Posterior cingulate gyrus (tissue), 11 donors: ENCODE measurements at regions not wholly inside any gene's neighbourhood (a gene's known extent, or its start where the extent isn't known, plus 50 kb on each side); places are given as distances from the start of the nearest gene placed in this dataset.
"Not testable (repeated sequence)": the region's sequence is repeated elsewhere in the genome, so short reads cannot be mapped to it uniquely, and the experiment has no call there.

ENCODE experiments used
- DNase-seq, 10 donors: peaks; one replicate each; pipeline versions ENCODE4 v3.0.0 to v3.0.0-alpha.2; 2020 to 2021; ENCODE audit warnings: mixed read lengths in 3 of 10
- intact Hi-C: fragments of 100-400 bp; cut with DNase I; formaldehyde crosslinking; loops from one replicate; pipeline ENCODE4 v1.15.1; 2023

DNA sequence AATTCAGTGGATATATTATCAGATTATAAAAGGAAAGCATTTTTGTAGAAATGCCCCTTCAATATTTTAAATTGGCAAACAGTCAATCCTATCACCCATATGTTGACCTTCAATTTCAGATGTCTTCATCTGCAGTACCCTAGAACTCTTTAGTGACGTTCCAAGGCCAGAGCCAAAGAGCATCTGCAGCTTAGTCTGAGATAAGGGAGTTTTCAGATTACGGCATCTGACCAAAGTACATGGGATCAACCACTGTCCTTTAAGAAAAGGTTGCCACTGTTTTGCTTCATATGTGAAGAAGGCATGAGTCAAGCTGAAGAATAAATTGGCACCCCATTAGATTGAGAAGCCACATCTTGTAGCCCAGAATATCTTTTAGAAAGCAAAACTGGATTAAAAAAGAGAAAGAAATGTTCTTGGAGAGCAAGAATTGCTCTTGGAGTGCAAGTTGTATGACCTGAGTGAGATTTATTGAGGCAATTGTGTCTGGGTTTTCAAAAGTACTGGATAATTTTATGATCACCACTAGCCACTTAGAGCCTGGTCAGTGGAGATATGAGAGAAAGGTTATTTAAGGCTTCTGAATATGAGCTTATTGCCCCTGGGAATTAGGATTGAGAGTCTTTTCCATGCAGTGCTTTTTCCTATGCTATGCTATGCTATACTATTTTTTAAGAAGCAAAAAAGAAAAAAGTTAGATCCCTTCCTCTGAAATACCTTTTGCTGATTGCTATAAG is 251.9 kb upstream of the NR3C2 start:
- DNase-seq = no peak
- intact Hi-C loops = no loop called here

DNA sequence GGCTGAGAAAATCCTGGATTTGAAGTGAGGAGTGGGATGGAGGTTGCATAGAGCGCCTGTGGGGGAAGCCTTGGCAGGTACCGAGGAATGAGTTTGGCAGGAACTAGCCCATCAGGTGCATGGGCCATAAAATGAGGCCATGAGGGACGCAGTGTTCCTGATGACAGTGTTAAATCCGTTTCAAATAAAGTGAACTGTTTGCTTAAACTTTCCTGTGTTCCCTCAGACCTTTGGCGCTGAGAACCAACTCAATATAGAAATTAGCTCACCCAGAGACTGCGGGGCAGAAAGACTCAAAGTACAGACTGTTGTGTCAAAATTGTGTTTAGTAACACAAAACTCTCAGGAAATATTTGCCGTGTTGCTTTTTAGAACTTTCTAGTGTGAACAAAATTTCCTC is 250.0 kb upstream of the NR3C2 start:
- intact Hi-C loops = no loop called here
- no peak for DNase-seq

DNA sequence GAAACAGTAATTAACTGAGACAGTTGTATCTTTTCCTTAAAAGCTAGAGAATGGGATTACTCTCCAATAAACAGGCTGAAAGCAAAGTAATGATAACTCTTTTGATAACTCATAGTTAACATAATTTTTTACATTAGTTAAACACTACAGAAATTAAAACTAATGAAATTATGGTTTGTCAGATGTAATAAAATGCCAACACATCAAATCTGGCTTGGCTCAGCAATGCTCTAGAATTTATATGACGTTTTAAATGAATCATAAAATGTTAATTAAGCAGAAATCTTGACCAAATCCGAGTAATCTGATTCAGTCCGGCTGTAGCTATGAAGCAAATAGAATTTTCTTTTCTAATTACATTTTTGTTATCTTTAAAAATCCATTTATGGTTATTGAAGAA is 244.2 kb upstream of the NR3C2 start:
- no peak for DNase-seq
- intact Hi-C loops = no loop called here

DNA sequence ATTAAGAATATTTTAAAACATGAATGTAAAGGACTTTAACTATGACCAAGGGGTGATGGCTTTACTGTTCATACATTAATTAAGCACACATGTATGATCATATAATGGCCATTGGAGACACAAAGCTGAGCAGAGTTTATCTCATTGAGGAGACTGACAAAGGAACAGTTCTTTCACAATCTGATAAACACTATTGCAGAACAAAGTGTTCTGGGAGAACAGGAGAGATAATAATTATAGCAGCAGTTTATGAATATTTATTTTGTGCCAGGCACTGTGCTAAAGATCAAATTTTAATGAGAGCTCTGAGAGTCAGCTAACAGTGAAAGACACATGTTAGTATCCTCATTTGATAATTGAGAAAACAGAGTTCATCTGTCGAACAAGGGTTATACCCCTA is 242.4 kb upstream of the NR3C2 start:
- intact Hi-C loops = no loop called here
- DNase-seq = no peak

DNA sequence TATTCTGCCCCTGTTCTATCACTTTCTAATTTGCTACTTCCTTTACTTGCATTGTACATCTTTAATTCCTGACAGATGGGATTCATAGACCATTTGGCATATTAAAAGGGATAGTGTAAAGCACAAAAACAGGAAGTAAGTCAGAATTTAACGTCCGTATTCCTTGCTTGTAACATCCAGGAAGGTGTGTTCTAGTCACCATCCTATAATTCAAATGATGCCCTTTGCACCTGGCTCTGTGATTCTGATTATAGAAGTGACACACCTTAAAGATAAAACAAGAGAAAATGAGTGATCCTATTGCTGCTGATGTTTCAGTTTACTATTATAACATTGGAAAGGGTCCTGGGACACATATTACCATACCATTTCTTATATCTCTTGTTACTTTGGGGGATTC is 238.7 kb upstream of the NR3C2 start:
- intact Hi-C loops = no loop called here
- no peak for DNase-seq

DNA sequence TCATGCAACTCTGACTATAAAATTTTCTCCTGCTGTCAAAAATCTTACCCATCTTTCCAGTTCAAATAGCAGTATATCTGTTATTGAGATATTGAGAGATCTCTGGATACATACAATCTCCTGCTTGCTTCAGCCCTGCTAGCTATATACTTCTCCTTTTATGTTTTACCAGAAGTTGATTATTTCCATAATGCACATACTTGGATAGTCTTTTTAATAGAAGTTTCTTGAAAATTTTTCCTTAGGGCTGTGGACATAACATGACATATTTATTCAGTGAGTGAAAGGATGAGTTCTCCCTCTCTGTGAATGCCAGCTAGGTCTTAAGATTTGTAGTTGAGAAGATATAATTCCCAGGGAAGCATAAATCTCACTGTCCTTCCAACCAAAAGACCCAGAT is 234.1 kb upstream of the NR3C2 start:
- intact Hi-C loops = no loop called here
- no peak for DNase-seq

DNA sequence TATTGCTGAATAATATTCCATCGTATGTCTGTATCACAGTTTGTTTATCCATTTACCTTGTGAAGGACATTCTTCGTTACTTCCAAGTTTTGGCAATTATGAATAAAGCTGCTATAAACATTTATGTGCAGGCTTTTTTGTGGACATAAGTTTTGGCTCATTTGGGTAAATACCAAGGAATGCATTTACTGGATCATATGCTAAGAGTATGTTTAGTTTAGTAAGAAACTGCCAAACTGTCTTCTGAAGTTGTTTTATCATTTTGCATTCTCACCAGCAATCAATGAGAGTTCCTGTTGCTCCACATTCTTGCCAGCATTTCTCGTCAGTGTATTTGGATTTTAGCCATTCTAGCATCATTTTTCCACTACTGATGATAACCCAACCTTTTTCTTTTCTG is 232.7 kb upstream of the NR3C2 start:
- intact Hi-C loops = no loop called here
- DNase-seq = no peak

DNA sequence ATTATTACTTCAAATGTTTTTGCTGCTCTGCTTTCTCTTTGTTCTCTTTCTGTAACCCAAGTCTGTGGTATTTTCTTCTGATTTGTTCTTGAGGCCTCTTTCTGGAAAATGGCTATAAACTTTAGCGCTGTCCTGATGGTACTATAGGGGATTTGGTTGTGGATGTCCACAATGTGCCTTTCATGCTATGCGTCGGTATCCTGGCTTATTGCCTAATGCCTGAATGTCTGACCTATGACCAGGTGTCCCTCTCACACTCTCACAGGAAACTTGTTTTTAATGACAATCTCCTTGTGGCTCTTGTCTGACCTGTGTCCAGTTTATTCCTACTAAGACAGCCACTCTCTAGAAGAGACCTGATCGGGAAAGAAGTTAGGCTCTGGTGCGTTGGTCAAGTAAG is 222.4 kb upstream of the NR3C2 start:
- intact Hi-C loops = no loop called here
- DNase-seq = no peak

DNA sequence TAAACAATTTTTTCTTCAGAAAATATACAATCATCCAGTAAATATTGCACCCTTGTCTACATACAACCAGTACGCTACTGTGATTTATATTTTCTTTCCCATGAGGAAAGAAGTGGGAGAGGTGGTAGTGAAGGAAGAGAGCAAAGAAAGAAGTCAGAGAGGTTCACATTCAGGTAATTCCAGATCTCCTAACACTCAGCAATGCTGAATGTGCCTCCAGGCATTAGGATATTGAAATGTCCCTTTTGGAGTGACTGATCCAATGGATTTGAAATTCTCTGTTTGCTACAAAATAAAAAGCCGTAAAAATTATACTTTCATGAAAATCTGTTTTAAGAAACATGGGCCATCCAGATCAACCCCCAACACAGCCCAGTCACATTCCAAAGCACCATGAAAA is 211.9 kb upstream of the NR3C2 start:
- DNase-seq = no peak
- intact Hi-C loops = no loop called here

DNA sequence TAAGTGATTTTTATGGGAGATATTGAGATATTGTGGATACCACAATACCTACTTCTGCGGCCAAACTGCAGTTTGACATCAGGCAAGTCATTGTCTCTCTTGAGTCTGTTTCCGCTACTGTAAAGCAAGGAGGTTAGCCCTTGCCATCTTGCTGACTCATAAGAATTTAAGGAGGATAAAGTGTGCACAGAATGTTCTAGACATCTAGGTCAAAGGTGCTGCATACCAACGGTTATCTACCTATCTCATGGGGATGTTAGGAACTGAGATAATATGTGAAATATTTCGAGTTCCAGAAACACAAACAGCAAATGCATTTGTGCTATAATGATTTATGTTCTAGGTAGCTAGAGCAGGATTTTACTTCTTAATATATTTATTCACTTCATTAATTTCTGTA is 211.5 kb upstream of the NR3C2 start:
- no peak for DNase-seq
- intact Hi-C loops = no loop called here

DNA sequence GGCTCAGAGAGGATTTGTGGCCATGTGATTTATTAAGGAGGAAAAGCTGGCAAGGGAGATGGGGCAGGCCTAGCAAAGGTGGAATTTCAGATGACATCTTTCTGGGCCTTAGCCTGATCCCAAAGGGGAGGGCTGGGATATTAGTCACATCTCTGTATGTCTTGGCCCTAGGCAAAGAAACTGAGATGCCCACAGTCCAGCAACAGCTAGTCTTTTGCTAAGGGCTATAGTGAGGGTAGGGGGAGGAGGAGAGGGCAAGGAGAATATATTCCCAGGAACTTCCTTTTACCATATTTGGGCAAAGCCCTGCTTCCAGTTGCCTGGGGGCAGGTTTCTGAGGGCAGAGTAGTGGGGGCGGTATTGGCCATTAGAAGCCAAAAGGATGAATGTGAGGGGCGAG is 209.8 kb upstream of the NR3C2 start:
- no peak for DNase-seq
- intact Hi-C loops = no loop called here

DNA sequence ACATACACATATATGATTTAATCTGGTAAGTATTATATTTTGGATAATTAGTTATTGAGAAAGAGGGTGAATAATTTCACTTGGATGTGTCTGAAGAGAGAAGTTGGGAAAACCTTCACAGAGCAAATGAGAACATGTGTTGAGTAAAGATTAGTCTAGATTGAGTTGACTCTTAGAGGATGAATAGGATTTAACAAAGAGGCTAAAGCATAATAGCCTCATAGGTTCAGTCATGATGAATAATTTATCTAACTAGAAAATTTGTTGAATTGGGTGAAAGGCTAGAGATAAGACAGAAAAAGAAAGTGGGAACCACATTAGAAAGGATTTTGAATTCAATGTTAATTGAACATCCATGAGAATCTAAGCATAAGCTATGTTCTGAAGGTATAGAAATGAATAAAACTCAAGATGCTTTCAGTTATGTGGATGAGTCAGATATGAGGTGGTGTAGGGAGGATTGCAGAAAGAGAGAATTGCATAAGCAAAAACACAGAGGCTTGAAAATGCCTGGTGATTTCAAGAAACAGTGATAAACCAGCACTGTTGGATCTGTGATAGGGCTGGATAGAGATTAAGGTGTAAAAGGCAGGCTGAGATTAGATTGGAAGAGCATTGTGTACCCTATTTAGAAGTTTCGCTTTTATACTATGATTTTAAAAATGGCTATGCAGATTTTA is 207.6 kb upstream of the NR3C2 start:
- intact Hi-C loops = no loop called here
- DNase-seq = no peak

DNA sequence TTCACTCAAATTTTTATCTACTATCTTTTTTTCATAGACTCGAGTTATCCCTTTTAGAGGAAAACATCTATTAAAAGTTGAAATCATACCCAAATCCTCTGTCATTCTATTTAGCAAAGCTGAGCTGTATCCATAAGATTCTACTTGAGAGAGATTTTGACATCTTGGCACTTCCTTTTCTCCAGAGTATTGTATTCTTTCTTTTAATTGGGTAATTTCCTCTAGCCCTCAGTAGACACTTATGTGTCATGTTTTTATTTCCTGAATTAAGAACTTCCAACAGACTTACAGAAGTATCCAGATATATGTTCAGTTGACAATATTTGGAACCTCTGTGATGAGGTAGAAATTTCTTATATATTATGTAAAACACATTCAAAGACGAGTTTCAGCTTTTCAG is 201.6 kb upstream of the NR3C2 start:
- intact Hi-C loops = no loop called here
- no peak for DNase-seq

DNA sequence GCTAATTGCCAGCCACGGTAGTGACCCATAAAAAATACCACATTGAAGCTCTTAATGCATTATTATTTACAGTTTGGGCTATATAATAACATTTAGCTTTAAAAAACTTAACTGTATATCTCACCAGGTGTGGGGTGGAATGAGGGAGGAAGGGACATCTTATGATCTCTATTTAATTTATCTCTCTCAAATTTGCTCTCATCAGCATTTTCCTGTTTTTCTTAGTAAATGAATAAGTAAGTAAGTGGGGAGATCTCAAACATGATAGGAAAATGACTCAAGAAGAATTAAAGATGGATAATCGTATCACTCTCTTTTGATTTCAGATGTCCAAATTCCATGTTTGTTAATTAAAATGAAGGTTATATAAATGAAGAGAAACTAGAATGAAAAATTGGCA is 200.7 kb upstream of the NR3C2 start:
- no peak for DNase-seq
- intact Hi-C loops = no loop called here

DNA sequence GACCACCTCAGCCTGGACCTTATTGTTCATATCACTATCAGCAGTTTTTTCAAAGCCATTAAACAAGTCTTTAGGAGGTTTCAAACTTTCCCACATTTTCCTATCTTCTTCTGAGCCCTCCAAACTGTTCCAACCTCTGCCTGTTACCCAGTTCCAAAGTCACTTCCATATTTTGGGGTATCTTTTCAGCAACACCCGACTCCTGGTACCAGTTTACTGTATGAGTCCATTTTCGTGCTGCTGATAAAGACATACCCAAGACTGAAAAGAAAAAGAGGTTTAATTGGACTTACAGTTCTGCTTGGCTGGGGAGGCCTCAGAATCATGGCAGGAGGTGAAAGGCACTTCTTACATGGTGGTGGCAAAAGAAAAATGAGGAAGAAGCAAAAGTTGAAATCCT is 195.9 kb upstream of the NR3C2 start:
- intact Hi-C loops, DNase-seq: not testable (repeated sequence)

DNA sequence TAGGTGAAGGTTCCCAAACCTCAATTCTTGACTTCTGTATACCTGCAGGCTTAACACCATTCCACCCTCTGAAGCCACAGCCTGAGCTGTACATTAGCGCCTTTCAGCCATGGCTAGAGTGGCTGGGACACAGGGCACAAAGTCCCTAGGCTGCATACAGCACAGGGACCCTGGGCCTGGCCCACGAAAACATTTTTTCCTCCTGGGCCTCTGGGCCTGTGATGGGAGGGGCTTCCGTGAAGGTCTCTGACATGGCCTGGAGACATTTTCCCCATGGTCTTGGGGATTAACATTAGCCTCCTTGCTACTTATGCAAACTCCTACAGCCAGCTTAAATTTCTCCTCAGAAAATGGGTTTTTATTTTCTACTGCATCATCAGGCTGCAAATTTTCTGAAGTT is 195.2 kb upstream of the NR3C2 start:
- DNase-seq, intact Hi-C loops: not testable (repeated sequence)

DNA sequence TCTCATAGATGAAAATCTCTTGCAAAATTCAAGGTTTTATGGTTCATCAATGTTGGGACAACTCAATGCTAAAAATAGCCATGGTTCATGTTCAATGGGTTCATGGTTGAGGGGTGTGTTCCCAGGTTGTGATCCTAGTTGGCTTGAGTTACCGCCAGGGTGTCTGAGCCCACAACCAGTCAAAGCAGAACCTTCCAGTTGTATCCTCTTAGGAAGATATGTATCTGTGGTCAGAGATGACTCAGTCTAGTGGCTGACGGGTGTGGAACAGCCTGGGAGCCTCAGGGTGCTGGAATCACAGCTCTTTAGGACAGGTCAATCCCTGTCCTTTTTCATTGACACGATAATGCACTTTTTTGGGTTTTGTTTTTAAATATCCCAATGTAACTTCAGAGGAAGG is 192.3 kb upstream of the NR3C2 start:
- intact Hi-C loops = no loop called here
- DNase-seq = no peak

DNA sequence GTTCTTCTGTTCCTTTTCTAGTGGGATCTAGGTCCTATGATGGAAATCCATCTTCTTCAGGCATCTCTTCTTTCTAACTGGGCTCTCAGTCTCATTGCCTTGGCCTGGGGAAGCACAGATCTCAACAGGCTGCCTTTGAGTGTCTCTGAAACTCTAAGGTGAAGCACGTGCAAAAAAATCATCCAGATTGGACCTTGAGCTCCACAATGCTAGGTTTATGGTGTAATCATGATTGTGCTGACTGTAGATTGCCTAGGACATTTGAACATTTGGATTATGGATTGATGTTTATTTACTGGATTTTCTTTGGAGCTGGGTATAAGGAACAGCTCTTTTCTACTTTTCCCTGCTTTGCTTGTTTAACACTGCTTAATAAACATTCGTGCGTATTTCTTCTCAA is 191.5 kb upstream of the NR3C2 start:
- intact Hi-C loops = no loop called here
- DNase-seq = no peak

DNA sequence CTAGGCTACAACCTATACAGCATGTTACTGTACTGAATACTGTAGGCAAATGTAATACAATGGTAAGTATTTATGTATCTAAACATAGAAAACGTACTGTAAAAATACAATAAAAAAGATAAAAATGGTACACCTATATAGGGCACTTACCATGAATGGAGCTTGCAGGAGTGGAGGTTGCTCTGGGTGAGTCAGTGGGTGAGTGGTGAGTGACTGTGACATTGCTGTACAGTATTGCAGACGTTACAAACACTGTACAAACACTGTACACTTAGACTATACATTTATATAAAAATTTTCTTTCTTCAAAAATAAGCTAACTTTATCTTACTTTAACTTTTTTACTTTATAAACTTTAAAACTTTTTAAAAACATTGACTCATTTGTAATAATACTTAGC is 190.3 kb upstream of the NR3C2 start:
- intact Hi-C loops = no loop called here

DNA sequence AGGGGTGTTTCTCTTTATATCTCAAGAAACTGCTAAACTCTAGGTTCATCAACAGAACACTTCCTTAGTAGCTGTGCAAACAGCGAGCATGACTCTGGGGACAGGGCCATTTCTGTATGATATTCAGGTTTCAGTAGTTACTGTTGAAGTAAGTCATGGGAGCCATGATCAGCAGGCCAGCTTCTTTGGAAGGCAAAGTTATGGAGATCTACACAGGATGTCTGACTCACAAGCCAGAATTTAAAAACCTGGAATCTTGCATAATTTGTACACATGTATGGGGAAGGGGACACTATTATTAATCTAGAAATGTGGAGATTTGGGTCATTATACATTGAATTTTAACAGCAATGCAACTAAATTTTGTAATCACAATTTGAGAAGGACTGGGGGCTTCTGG is 187.8 kb upstream of the NR3C2 start:
- no peak for DNase-seq
- intact Hi-C loops = no loop called here

More for the DNA sequence above, 190.3 kb upstream of the NR3C2 start:
- DNase-seq = no peak

DNA sequence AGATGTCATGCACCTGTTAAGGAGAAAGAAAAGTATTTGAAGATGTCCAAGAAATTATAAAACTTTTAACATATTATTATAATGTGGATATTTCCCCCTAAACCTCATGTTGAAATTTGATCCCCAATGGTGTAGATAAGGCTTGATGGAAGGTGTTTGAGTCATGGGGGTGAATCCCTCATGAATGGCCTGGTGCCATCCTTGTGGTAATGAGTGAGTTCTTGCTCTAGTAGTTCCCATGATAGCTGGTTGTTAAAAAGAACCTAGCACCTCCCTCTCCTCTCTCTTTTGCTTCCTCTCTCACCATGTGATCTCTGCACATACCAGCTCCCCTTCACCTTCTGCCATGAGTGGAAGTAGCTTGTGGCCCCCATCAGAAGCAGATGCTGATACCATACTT is 176.6 kb upstream of the NR3C2 start:
- intact Hi-C loops = no loop called here
- no peak for DNase-seq

DNA sequence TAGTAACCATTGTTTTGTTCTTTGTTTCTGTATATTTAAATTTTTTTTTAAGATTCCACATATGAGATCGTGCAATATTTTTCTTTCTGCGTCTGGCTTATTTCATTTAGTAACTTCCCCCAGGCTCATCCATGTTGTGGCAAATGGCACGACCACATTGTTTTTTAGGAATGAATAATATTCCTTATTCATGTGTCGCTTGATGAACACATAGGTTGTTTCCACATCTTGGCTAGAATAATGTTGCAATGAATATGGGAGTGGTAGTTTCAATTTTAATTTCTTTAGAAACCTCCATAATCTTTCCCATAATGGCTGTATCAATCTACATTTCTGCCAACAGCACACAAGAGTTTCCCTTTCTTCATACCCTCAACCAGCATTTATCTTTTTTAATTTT is 166.8 kb upstream of the NR3C2 start:
- intact Hi-C loops = no loop called here
- no peak for DNase-seq
